CD4-positive, alpha-beta T cell treated with Interleukin-12 subunit alpha and Interleukin-12 subunit beta, for 1 hour (primary cell): ENCODE measurements at regions not wholly inside any gene's neighbourhood (a gene's known extent, or its start where the extent isn't known, plus 50 kb on each side); places are given as distances from the start of the nearest gene placed in this dataset.
"Not testable (repeated sequence)": the region's sequence is repeated elsewhere in the genome, so short reads cannot be mapped to it uniquely, and the experiment has no call there.

Source experiments
- DNase-seq: peaks from one replicate; pipeline ENCODE4 v3.0.0-alpha.2; 2020

DNA sequence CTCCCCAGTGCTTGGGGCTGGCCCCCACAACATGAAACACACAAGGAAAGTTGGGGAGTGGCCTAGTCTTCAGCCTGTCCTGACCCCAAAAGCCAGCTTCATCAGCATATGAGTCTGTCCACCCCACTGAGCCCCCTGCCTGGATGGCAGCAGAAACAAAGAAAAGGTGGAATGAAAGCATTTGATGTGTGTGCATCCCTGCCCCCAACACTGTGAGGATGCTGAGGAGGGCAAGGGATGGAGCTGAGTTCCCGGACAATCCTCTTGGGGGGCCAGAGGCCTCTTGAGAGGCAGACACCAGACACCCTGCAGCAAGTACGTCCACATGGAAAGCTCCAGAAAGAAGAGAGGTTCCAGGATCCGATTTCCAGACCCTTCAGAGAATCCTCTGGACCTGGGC lies 113.5 kb upstream of the PPP1R26 start:
- no peak for DNase-seq

GRCh38 chr9:135369412-135369990 lies 110.1 kb upstream of the PPP1R26 start:
- DNase-seq = no peak

- no peak for DNase-seq
Observed at GRCh38 chr9:135370411-135371375, 108.9 kb upstream of the PPP1R26 start.

GRCh38 chr9:135371535-135371934 lies 108.0 kb upstream of the PPP1R26 start:
- DNase-seq = no peak

DNA sequence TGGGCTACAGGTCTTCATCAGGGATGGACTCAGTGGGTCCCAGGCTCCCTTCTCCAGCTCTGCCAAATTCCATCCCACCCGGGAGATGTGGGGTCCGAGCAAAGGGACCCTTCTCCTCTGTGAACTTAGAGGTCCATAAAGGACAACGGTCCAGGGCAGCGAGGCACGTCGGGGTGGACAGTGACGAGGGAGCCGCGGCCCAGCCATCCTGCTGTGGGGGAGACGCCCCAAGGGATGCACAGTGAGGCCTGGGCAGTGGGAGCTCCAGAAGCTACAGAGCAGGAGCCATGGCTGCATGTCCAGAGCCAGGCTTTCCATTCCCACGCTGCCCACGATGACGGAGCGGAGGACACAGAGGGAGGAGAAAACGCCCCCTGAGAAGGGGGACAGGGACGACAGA lies 107.5 kb upstream of the PPP1R26 start:
- no peak for DNase-seq

GRCh38 chr9:135372501-135373008 lies 107.0 kb upstream of the PPP1R26 start:
- DNase-seq = no peak

DNA sequence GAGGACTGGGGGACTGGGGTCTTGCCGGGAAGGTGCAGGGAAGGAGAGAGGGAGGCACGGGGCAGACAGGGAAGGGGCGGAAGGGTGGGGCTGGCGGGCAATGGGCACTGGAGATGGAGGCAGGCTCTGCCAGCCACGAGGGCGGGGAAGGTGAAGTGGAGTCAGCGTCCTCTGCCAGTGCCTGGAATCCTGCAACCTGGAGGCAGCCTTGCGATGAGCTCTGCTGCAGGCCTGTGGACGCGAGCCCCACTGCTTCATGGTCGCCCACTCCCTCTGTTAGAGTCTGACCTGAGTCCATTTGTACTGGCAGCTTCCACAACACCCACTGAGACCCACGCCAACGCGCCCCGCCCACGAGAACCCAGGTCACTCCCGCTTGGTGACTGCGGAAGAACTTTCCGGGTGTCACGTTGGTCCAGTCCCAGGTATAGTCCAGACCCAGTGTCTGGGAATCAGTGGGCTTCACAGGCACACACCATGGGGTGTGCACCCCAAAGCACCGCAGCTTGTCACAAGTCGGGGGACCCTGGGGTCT lies 106.4 kb upstream of the PPP1R26 start:
- DNase-seq = no peak

- no peak for DNase-seq
Observed at GRCh38 chr9:135373820-135374219, 105.8 kb upstream of the PPP1R26 start.

- no peak for DNase-seq
Observed at GRCh38 chr9:135374591-135374990, 105.0 kb upstream of the PPP1R26 start.

- DNase-seq = no peak
Observed at GRCh38 chr9:135375001-135375400, 104.6 kb upstream of the PPP1R26 start.

- DNase-seq = no peak
Observed at GRCh38 chr9:135376511-135377265, 102.9 kb upstream of the PPP1R26 start.

GRCh38 chr9:135377431-135377830 lies 102.2 kb upstream of the PPP1R26 start:
- DNase-seq = no peak

- no peak for DNase-seq
Observed at GRCh38 chr9:135378751-135379150, 100.8 kb upstream of the PPP1R26 start.

- DNase-seq = no peak
Observed at GRCh38 chr9:135379540-135380267, 99.9 kb upstream of the PPP1R26 start.

- no peak for DNase-seq
Observed at GRCh38 chr9:135380311-135380960, 99.1 kb upstream of the PPP1R26 start.

DNA sequence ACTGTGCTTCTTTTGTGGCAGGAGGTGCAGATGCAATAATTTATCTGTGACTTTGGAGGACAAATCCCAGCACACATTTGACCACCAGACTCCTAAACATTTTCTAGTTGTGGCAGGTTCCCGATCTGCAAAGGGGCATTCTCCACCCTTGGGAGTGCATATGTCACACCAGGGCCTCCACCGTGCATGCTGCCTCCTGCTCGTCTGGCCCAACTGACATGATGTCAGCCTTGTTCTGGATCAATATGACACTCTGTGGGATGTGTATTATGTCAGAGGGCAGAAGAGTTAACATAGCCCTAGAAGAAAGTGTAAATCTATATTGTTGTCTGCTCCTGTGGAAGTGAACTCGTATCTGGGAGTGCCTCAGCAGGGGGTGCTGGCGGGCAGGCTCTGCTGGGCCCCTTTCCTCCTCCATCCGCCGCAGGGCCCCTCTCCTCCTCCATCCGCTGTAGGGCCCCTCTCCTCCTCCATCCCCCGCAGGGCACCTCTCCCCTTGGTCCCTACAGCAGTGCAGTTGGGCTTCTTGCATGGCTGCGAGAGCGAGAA lies 97.7 kb upstream of the PPP1R26 start:
- DNase-seq = no peak

GRCh38 chr9:135384226-135384625 lies 95.4 kb upstream of the PPP1R26 start:
- no peak for DNase-seq

DNA sequence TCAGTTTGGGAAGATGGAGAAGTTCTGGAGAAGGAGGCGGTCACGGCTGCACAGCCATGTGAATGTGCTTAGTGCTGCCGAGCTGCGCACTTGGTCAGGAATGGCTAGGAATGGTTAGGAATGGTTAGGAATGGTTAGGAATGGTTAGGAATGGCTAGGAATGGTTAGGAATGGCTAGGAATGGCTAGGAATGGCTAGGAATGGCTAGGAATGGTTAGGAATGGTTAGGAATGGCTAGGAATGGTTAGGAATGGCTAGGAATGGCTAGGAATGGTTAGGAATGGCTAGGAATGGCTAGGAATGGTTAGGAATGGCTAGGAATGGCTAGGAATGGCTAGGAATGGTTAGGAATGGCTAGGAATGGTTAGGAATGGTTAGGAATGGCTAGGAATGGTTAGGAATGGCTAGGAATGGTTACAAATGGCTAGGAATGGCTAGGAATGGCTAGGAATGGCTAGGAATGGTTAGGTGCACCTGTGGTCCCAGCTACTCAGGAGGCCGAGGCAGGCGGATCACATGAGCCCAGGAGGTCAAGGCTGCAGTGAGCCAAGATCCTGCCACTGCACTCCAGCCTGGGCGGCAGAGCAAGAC lies 94.7 kb upstream of the PPP1R26 start:
- not testable (repeated sequence) for DNase-seq

GRCh38 chr9:135385793-135386192 lies 93.8 kb upstream of the PPP1R26 start:
- no peak for DNase-seq

GRCh38 chr9:135387976-135388375 lies 91.6 kb upstream of the PPP1R26 start:
- no peak for DNase-seq

DNA sequence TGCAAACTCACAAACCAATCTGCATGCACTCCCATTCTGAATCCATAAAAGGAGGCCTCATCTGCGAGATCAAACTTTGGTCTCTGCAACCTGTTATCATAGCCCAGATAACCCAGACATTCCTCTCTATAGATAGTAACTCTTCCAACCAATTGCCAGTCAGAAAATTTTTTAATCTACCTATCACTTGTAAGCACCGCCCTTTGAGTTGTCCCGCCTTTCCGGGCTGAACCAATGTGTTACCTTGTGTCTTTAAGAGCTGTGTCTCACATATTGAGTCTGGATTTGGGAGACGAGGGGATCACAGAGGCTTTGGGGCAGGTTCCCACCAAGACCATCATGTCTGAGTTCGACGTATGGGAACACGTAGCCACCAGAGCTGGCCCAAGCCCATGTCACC lies 91.1 kb upstream of the PPP1R26 start:
- no peak for DNase-seq
